ENCODE measurements at regions not wholly inside any gene's neighbourhood (a gene's known extent, or its start where the extent isn't known, plus 50 kb on each side); places are given as distances from the start of the nearest gene placed in this dataset.

GRCh38 chr12:107458990-107459389, 226.6 kb upstream of the PWP1 start:
- DNase-seq (ENCODE audit: low spot score) (no peak), ATAC-seq (no peak)
- Histone ChIP-seq H3K4me2 (no peak overlapping the region), H3K36me3 (ENCODE audit: insufficient read depth) (no peaks in the 10 kb centered on the region), H3K27me3 (ENCODE audit: insufficient read depth) (no peaks in the 10 kb centered on the region), H3K4me1 (ENCODE audit: insufficient read depth) (peaks cover 5% of the 10 kb centered on the region; the same call in 1 of the 2 replicates), H3K27ac (ENCODE audit: low read depth) (no peak overlapping the region), H3K4me3 (no peak overlapping the region), H3F3A (replicated peaks; ENCODE audit: low read depth) (no peaks in the 10 kb centered on the region), H3K9me2 (ENCODE audit: insufficient read depth) (peaks cover 11% of the 10 kb centered on the region), H2AFZ (no peak overlapping the region), H3K79me2 (replicated peaks; ENCODE audit: insufficient read depth) (no peaks in the 10 kb centered on the region), H4K20me1 (replicated peaks; ENCODE audit: insufficient read depth) (no peaks in the 10 kb centered on the region)
- H3K4me1 Mint-ChIP-seq: peaks cover 10% of the 10 kb centered on the region; the same call in 2 of the 3 replicates
- no peaks in the 10 kb centered on the region for H3K36me3 Mint-ChIP-seq (ENCODE audit: low read depth)
- H3K9me3 Mint-ChIP-seq: no peaks in the 10 kb centered on the region
- TF ChIP-seq REST (IDR thresholded peaks at IDR 0.05; ENCODE audit: unreplicated experiment) (no peak), JUNB (IDR thresholded peaks at IDR 0.05; ENCODE audit: unreplicated experiment) (no peak), NANOG (IDR thresholded peaks at IDR 0.05; ENCODE audit: borderline replicate concordance) (no peak), EZH2phosphoT487 (IDR thresholded peaks at IDR 0.05; ENCODE audit: unreplicated experiment) (no peak), CREB1 (CRISPR knock-in tag; IDR thresholded peaks at IDR 0.05; ENCODE audit: low read depth) (no peak), POLR2AphosphoS5 (IDR thresholded peaks at IDR 0.05; ENCODE audit: low read depth) (no peak), EZH2 (IDR thresholded peaks at IDR 0.05; ENCODE audit: low read depth, unreplicated experiment) (no peak), ZNF462 (CRISPR knock-in tag; IDR thresholded peaks at IDR 0.05) (no peak), CTCF (conservative IDR thresholded peaks at IDR 0.05; ENCODE audit: low read depth in 2 of 2) (no peak), ZNF331 (CRISPR knock-in tag; IDR thresholded peaks at IDR 0.05; ENCODE audit: low read depth) (no peak), ZNF114 (CRISPR knock-in tag; IDR thresholded peaks at IDR 0.05) (no peak), STAT1 (IDR thresholded peaks at IDR 0.05; ENCODE audit: unreplicated experiment) (no peak), ETS1 (IDR thresholded peaks at IDR 0.05) (no peak)
- no peak overlapping the region for H3K27ac Mint-ChIP-seq
- H3K27me3 Mint-ChIP-seq (ENCODE audit: insufficient read depth, low read depth, poor library complexity): peaks cover 1% of the 10 kb centered on the region
- no peak overlapping the region for H3K4me3 Mint-ChIP-seq

Data from GM23338 (cell line).